Breast epithelium (tissue), 3 donors: ENCODE measurements at regions not wholly inside any gene's neighbourhood (a gene's known extent, or its start where the extent isn't known, plus 50 kb on each side); places are given as distances from the start of the nearest gene placed in this dataset.

Experiments used
- CTCF ChIP-seq, 3 donors: fragments of 450-650 bp; IDR thresholded peaks; one replicate each; pipeline ENCODE4 v1.5.1; 2016 to 2017; ENCODE audit warnings: antibody characterized with exemption in 3 of 3, mild to moderate bottlenecking in 3 of 3, moderate library complexity in 3 of 3
- POLR2A ChIP-seq: fragments of 450-650 bp; IDR thresholded peaks from one replicate; pipeline ENCODE4 v1.6.1; 2016; ENCODE audit warnings: antibody characterized with exemption, mild to moderate bottlenecking, moderate library complexity
- POLR2AphosphoS5 ChIP-seq, 3 donors: sonication (generic); formaldehyde crosslinking; IDR thresholded peaks; one replicate each; pipeline ENCODE4 v1.6.1; 2017; ENCODE audit warnings: antibody characterized with exemption in 3 of 3

- TF ChIP-seq CTCF (IDR thresholded peaks at IDR 0.05) (no peak), POLR2A (no peak), POLR2AphosphoS5 (IDR thresholded peaks at IDR 0.05) (no peak)
These were observed 1308.7 kb downstream of the REEP3 start for GRCh38 chr10:64829888-64830412.
